ENCODE measurements at regions not wholly inside any gene's neighbourhood (a gene's known extent, or its start where the extent isn't known, plus 50 kb on each side); places are given as distances from the start of the nearest gene placed in this dataset.
"Not testable (repeated sequence)": the region's sequence is repeated elsewhere in the genome, so short reads cannot be mapped to it uniquely, and the experiment has no call there.

- no peak for DNase-seq
These were observed 243.8 kb downstream of the DNAJB9 start for GRCh38 chr7:108813251-108814014.

- DNase-seq = no peak
These were observed 246.1 kb downstream of the DNAJB9 start for GRCh38 chr7:108815815-108816214.

- no peak for DNase-seq
These were observed 249.1 kb downstream of the DNAJB9 start for GRCh38 chr7:108818742-108819141.

GRCh38 chr7:108824840-108825580 lies 255.3 kb downstream of the DNAJB9 start:
- DNase-seq = no peak

GRCh38 chr7:108825581-108825909 lies 255.9 kb downstream of the DNAJB9 start:
- DNase-seq = no peak

- DNase-seq = no peak
These were observed 266.6 kb downstream of the DNAJB9 start for GRCh38 chr7:108836256-108836655.

- DNase-seq = no peak
These were observed 268.5 kb downstream of the DNAJB9 start for GRCh38 chr7:108838198-108838597.

- no peak for DNase-seq
These were observed 269.4 kb downstream of the DNAJB9 start for GRCh38 chr7:108839076-108839475.

- DNase-seq = no peak
These were observed 276.3 kb downstream of the DNAJB9 start for GRCh38 chr7:108845951-108846350.

GRCh38 chr7:108846471-108846870 lies 276.8 kb downstream of the DNAJB9 start:
- DNase-seq = no peak

GRCh38 chr7:108848486-108848885 lies 278.8 kb downstream of the DNAJB9 start:
- no peak for DNase-seq

GRCh38 chr7:108860615-108861014 lies 290.9 kb downstream of the DNAJB9 start:
- no peak for DNase-seq

- no peak for DNase-seq
These were observed 291.4 kb downstream of the DNAJB9 start for GRCh38 chr7:108861071-108861470.

- peak in 1 of 56 donors; percentile 0 for DNase-seq
These were observed 293.7 kb downstream of the DNAJB9 start for GRCh38 chr7:108863227-108863848.

- DNase-seq = no peak
These were observed 299.4 kb downstream of the DNAJB9 start for GRCh38 chr7:108869070-108869469.

- DNase-seq = no peak
These were observed 305.5 kb downstream of the DNAJB9 start for GRCh38 chr7:108875139-108875538.

- DNase-seq = no peak
These were observed 321.2 kb downstream of the DNAJB9 start for GRCh38 chr7:108890862-108891261.

GRCh38 chr7:108908456-108908855 lies 338.8 kb downstream of the DNAJB9 start:
- DNase-seq = no peak

- DNase-seq = no peak
These were observed 341.3 kb downstream of the DNAJB9 start for GRCh38 chr7:108911016-108911415.

- no peak for DNase-seq
These were observed 350.8 kb downstream of the DNAJB9 start for GRCh38 chr7:108920490-108920889.

GRCh38 chr7:108943048-108943447 lies 373.4 kb downstream of the DNAJB9 start:
- DNase-seq = not testable (repeated sequence)

- DNase-seq = no peak
These were observed 377.9 kb downstream of the DNAJB9 start for GRCh38 chr7:108947526-108947925.

GRCh38 chr7:108972004-108972403 lies 402.3 kb downstream of the DNAJB9 start:
- DNase-seq = peak in 1 of 56 donors; percentile 3

All from amygdala (tissue), 56 donors.